Astrocyte of the spinal cord (primary cell): ENCODE measurements at regions not wholly inside any gene's neighbourhood (a gene's known extent, or its start where the extent isn't known, plus 50 kb on each side); places are given as distances from the start of the nearest gene placed in this dataset.

Experiments used
- DNase-seq: peaks from one replicate; pipeline ENCODE4 v3.0.0; 2011; ENCODE audit warnings: low read depth, low spot score
- H3K4me3 ChIP-seq: 2 replicates; pipeline ENCODE4 v1.5.1; 2011; ENCODE audit warnings: low read depth, mild to moderate bottlenecking, low read length, moderate library complexity
- in situ Hi-C: cut with HindIII; loops from 2 replicates; pipeline ENCODE4 v1.10.0; 2017; ENCODE audit warnings: low sequenced_read_pairs
- TF ChIP-seq, protein P1 (sequence below): IDR thresholded peaks from 2 replicates; pipeline ENCODE4 v1.5.1; 2012; ENCODE audit warnings: low read depth, mild to moderate bottlenecking, low read length, inconsistent platforms

DNA sequence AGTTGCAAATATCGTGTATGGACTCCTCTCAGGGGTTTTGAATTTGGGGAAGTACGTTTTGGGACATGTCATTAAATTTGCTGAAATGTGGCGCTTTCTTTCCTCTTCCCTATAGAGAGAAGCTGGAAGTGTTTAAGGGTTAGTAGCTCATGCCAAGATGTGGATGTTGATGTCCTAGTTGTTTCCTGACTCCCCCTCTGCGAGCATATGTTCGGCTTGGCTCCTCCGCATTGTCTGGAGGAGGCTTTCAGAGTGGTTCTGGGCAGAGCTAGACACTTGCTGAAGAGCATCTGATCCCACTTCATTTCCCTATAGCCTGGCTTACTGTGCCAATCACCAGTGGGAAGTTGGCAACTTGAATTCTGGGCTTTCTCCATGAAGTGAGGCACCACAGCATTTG, 347.4 kb upstream of the B3GALT2 start:
- in situ Hi-C loops = no loop called here
- DNase-seq = no peak
- H3K4me3 ChIP-seq = no peak overlapping the region
- TF ChIP-seq, protein P1, sequence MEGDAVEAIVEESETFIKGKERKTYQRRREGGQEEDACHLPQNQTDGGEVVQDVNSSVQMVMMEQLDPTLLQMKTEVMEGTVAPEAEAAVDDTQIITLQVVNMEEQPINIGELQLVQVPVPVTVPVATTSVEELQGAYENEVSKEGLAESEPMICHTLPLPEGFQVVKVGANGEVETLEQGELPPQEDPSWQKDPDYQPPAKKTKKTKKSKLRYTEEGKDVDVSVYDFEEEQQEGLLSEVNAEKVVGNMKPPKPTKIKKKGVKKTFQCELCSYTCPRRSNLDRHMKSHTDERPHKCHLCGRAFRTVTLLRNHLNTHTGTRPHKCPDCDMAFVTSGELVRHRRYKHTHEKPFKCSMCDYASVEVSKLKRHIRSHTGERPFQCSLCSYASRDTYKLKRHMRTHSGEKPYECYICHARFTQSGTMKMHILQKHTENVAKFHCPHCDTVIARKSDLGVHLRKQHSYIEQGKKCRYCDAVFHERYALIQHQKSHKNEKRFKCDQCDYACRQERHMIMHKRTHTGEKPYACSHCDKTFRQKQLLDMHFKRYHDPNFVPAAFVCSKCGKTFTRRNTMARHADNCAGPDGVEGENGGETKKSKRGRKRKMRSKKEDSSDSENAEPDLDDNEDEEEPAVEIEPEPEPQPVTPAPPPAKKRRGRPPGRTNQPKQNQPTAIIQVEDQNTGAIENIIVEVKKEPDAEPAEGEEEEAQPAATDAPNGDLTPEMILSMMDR = no peak

GRCh38 chr1:193525917-193526710, 339.7 kb upstream of the B3GALT2 start:
- no peak overlapping the region for H3K4me3 ChIP-seq
- no peak for DNase-seq
- in situ Hi-C loops = no loop called here
- TF ChIP-seq, protein P1 = no peak

- TF ChIP-seq, protein P1 = no peak
- no peak for DNase-seq
- in situ Hi-C loops = no loop called here
- no peak overlapping the region for H3K4me3 ChIP-seq
Measured at GRCh38 chr1:193525411-193525810, 339.0 kb upstream of the B3GALT2 start.

DNA sequence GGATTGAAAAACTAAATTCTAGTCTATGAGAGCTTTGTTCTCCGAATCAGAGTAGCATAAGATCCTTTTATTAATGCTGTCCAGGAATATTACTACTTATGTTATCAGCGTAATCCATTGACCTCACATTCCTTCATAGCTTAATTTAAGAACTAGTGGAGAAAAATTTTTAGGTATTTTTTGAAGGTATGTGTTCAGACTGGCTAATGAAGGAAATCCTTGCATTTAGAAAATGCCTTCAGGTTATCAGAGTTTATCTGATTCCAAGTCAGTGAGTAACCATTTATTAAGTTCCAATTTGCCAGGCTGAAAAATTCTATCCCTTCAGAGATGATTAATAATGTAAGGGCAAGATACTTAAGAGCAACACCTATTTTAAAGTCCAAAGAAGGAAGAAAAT, 338.2 kb upstream of the B3GALT2 start:
- TF ChIP-seq, protein P1 = no peak
- no peak for DNase-seq
- no peak overlapping the region for H3K4me3 ChIP-seq
- in situ Hi-C loops = no loop called here

DNA sequence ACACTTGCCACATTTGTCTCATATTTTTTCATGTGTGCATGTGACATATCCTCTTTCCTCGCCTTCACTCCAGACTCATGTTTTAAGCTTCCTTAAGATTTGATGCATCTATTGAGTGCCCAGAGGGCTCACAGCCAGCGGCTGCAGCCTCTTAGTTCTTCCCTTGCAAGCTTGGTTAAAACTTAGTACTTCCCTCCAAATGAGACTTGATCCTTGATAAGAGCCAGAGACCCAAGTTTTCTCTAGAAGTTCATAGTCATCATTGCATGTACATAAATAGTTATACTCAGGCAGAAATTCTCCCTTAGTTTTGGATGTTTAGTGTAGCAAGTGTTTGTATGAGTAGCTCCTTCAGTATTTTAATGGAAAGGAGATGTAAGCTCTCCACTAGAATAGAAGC, 337.6 kb upstream of the B3GALT2 start:
- in situ Hi-C loops = no loop called here
- DNase-seq = no peak
- TF ChIP-seq, protein P1 = no peak
- H3K4me3 ChIP-seq = no peak overlapping the region

- TF ChIP-seq, protein P1 = no peak
- in situ Hi-C loops = no loop called here
- no peak overlapping the region for H3K4me3 ChIP-seq
- no peak for DNase-seq
Measured at GRCh38 chr1:193520472-193520871, 334.1 kb upstream of the B3GALT2 start.
